ENCODE measurements at regions not wholly inside any gene's neighbourhood (a gene's known extent, or its start where the extent isn't known, plus 50 kb on each side); places are given as distances from the start of the nearest gene placed in this dataset.

- TF ChIP-seq CTCF (IDR thresholded peaks at IDR 0.05; ENCODE audit: insufficient read depth, low read depth, low read length) (no peak), EZH2 (IDR thresholded peaks at IDR 0.05; ENCODE audit: insufficient read depth, low read length) (no peak)
These were observed 252.9 kb upstream of the NAV3 start for GRCh38 chr12:77577791-77578190.

Measured in astrocyte (in vitro differentiated cells and primary cell).